ENCODE measurements at regions not wholly inside any gene's neighbourhood (a gene's known extent, or its start where the extent isn't known, plus 50 kb on each side); places are given as distances from the start of the nearest gene placed in this dataset.
A peak's percentile ranks its signal among the peaks of the same experiment; 100 is the strongest.

DNA sequence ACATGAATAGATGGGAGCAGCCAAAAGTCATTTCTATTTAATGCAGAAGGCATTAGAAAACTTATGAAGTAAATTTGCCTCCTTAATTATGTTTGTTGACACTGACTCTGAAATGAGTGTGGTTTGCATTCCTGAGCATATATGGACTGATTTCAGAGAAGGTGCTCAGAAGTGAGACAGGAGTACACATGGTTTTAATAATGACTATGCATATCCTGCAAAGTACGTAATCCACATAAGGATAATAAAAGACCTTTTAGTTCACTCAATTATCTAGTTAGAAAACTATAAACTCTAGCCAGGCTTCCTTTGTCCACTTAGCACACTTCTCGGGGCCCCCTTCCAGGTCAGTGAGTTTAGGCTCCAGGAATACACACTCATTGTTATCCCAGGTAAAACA lies 75.7 kb upstream of the SNX2 start:
- Histone ChIP-seq H3K4me1 (no peaks in the 10 kb centered on the region), H3K9ac (ENCODE audit: low read depth in 2 of 2, low read length in 2 of 2) (no peak overlapping the region)
- intact Hi-C loops (cut with DNase I) = no loop called here

DNA sequence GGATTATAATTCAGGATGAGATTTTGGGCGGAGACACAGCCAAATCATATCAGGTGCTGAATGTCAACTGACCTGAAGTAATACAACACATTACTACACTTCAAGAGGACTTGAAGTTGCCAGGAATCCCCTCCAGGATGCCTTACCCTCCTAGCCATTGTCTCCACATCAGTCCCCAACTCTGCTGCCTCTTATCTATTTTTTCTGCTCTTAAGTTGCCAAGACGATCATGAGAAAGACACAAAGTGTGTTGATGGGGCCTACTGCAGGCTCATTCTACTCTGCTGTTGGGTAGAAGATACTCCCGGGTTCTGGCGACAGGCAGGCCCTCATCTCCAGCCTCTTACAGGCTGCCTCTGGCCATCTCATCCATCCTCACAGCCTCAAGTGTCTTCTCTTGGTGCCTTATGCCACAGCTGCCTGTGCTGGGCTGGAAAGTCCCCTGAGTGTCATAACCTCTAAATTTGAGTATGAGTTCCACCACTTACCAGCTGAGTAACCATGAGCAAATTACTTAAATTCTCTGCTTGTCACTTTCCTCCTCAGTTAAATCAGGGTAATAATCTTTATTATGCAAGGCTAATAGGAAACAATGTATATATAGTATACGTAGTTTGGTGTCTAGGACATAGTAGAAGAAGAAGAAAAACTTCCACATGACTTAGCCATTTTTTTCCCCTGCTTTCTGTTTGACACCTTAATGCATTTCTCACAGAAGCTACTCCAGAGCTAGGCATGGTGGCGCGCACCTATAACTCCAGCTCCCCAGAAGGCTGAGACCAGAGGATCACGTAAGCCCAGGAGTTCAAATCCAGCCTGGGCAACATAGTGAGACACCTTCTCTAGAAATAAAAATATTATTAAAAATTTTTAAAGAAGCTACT lies 73.0 kb upstream of the SNX2 start:
- DNase-seq = no peak
- Histone ChIP-seq H3K9me3 (no peaks in the 10 kb centered on the region), H3K4me1 (no peaks in the 10 kb centered on the region), H3K27ac (no peak overlapping the region), H3K4me3 (no peak overlapping the region), H3K36me3 (no peaks in the 10 kb centered on the region), H3K27me3 (no peaks in the 10 kb centered on the region), H3K9ac (ENCODE audit: low read depth in 2 of 2, low read length in 2 of 2) (no peak overlapping the region)
- TF ChIP-seq, protein P1, sequence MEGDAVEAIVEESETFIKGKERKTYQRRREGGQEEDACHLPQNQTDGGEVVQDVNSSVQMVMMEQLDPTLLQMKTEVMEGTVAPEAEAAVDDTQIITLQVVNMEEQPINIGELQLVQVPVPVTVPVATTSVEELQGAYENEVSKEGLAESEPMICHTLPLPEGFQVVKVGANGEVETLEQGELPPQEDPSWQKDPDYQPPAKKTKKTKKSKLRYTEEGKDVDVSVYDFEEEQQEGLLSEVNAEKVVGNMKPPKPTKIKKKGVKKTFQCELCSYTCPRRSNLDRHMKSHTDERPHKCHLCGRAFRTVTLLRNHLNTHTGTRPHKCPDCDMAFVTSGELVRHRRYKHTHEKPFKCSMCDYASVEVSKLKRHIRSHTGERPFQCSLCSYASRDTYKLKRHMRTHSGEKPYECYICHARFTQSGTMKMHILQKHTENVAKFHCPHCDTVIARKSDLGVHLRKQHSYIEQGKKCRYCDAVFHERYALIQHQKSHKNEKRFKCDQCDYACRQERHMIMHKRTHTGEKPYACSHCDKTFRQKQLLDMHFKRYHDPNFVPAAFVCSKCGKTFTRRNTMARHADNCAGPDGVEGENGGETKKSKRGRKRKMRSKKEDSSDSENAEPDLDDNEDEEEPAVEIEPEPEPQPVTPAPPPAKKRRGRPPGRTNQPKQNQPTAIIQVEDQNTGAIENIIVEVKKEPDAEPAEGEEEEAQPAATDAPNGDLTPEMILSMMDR (IDR thresholded peaks at IDR 0.05) = no peak
- intact Hi-C loops (cut with DNase I) = no loop called here

More for the DNA sequence above, 75.7 kb upstream of the SNX2 start:
- Histone ChIP-seq H3K4me3 (no peak overlapping the region), H3K27me3 (no peaks in the 10 kb centered on the region), H3K9me3 (no peaks in the 10 kb centered on the region), H3K27ac (no peak overlapping the region), H3K36me3 (no peaks in the 10 kb centered on the region)
- TF ChIP-seq, protein P1 (IDR thresholded peaks at IDR 0.05) = no peak
- no peak for DNase-seq

DNA sequence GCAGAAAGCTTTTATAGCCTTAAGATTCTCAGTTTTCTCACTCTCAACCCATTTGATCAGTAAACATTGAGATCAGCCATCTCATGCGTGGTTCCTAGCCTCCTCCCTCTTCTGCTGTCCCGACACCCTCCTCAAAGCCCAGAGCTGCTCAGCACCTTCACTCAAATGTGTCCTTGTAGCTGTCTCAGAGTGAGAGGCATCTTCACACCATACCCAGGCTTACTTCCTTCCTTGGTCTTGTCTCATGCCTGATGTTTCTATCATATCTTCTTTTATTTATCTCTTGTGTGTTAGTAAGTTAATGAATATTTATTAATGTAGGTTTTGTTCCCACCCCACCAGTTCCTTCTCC lies 72.4 kb upstream of the SNX2 start:
- Histone ChIP-seq H3K4me1 (no peaks in the 10 kb centered on the region), H3K9me3 (no peaks in the 10 kb centered on the region), H3K36me3 (no peaks in the 10 kb centered on the region), H3K9ac (ENCODE audit: low read depth in 2 of 2, low read length in 2 of 2) (no peak overlapping the region), H3K27me3 (no peaks in the 10 kb centered on the region), H3K4me3 (no peak overlapping the region), H3K27ac (no peak overlapping the region)
- DNase-seq = no peak
- intact Hi-C loops (cut with DNase I) = no loop called here
- TF ChIP-seq, protein P1 (IDR thresholded peaks at IDR 0.05) = no peak

DNA sequence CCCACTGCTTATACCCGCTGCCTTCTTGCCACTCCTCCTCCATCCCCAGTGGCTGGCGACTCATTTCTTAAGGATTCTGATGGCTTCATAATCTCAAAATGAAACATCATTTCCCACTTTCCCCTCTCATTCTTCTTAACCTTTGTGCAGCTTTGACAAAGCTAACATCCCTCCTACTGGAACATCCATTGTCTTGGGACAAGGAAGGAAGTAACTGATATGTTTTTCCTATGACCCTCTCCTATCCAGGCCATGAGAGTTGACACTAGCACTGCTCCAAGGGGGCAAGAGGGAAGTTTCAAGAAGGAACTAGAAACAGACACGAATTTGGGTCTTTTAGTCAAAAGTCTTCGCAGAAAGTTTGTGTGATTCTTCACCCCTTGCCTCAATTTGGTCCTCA lies 71.7 kb upstream of the SNX2 start:
- Histone ChIP-seq H3K9ac (ENCODE audit: low read depth in 2 of 2, low read length in 2 of 2) (no peak overlapping the region), H3K36me3 (no peaks in the 10 kb centered on the region), H3K4me3 (no peak overlapping the region), H3K27ac (no peak overlapping the region), H3K4me1 (no peaks in the 10 kb centered on the region), H3K9me3 (no peaks in the 10 kb centered on the region), H3K27me3 (no peaks in the 10 kb centered on the region)
- TF ChIP-seq, protein P1 (IDR thresholded peaks at IDR 0.05) = no peak
- intact Hi-C loops (cut with DNase I) = no loop called here
- DNase-seq = no peak

DNA sequence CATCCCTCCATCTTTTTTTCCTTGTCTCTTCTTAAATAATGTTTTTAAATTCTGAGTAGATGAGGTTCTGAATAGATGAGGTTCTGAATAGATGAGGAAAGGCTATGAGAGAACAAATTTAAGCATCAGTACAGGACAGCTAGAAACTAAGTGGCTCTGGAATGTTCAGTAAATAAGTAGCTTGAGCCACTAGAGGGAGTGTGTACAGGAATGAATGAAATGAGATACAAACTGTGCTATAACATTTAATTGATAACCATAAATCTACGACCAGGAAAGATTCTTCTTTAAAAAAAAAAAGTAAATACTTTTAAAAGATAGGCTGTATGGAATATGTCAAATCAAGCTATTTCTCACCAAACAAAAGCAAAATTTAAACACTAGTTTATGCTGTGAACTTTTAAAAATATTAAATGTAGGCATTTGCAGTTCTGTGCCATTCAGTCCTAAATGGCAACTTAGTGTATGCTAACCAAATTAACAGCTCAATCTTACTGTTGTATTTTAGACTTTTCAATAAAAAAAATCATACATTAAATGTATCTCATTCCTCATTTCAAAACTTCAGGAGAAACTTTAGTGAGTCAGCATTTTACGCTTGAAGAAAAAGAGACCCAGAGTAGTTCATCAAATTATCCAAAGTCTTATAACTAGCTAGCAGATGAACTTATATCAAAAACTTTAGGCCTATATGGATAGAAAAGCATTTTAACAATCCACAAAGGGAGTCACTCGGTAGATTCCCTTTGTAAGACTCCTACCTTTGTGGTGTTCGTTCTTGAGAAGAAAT lies 70.4 kb upstream of the SNX2 start:
- no peak for DNase-seq
- no peaks in the 10 kb centered on the region for H3K4me1 ChIP-seq
- no peak overlapping the region for H3K4me3 ChIP-seq
- no peaks in the 10 kb centered on the region for H3K36me3 ChIP-seq
- TF ChIP-seq, protein P1 (IDR thresholded peaks at IDR 0.05) = peak; percentile 31
- H3K9ac ChIP-seq (ENCODE audit: low read depth in 2 of 2, low read length in 2 of 2) = no peak overlapping the region
- intact Hi-C loops (cut with DNase I) = no loop called here
- no peak overlapping the region for H3K27ac ChIP-seq
- H3K9me3 ChIP-seq = no peaks in the 10 kb centered on the region
- no peaks in the 10 kb centered on the region for H3K27me3 ChIP-seq

All from colonic mucosa (tissue), 4 donors.